SU-DHL-6 (cell line): ENCODE measurements at regions not wholly inside any gene's neighbourhood (a gene's known extent, or its start where the extent isn't known, plus 50 kb on each side); places are given as distances from the start of the nearest gene placed in this dataset.

Source experiments
- H2AFZ ChIP-seq: fragments of 200-600 bp; sonication (generic); 2 replicates; pipeline ENCODE4 v1.6.1; 2014; ENCODE audit warnings: low read depth, mild to moderate bottlenecking, moderate library complexity, mixed read lengths, antibody characterized with exemption, low read length; ENCODE audit not compliant: severe bottlenecking
- H3F3A ChIP-seq: fragments of 200-600 bp; shearing (Covaris generic); 2 replicates; pipeline ENCODE4 v1.6.0; 2016; ENCODE audit warnings: antibody characterized with exemption, mild to moderate bottlenecking; ENCODE audit not compliant: insufficient read depth
- H3K27ac ChIP-seq: fragments of 200-600 bp; sonication (generic); 2 replicates; pipeline ENCODE4 v1.5.1; 2016; ENCODE audit warnings: low read depth, mild to moderate bottlenecking, low read length, moderate library complexity, mixed read lengths
- H3K27me3 ChIP-seq: fragments of 200-600 bp; sonication (generic), shearing (Covaris generic); 2 replicates; pipeline ENCODE4 v1.6.0; 2014; ENCODE audit warnings: mild to moderate bottlenecking, low read length
- H3K36me3 ChIP-seq: fragments of 200-600 bp; sonication (generic); 2 replicates; pipeline ENCODE4 v1.6.1; 2014; ENCODE audit warnings: mild to moderate bottlenecking, low read length, mixed read lengths
- H3K4me2 ChIP-seq: fragments of 300-600, 200-600 bp; shearing (Covaris generic), sonication (generic); 2 replicates; pipeline ENCODE4 v1.6.0; 2014; ENCODE audit warnings: low read length, low read depth, mild to moderate bottlenecking; ENCODE audit not compliant: poor library complexity, severe bottlenecking
- H3K4me3 ChIP-seq: fragments of 200-600 bp; sonication (generic); 2 replicates; pipeline ENCODE4 v1.5.1; 2014; ENCODE audit warnings: antibody characterized with exemption, low read length, mild to moderate bottlenecking, mixed read lengths; ENCODE audit not compliant: insufficient read depth, poor library complexity, severe bottlenecking
- H3K79me2 ChIP-seq: fragments of 200-600 bp; sonication (generic); 2 replicates; pipeline ENCODE4 v1.6.1; 2014; ENCODE audit warnings: mild to moderate bottlenecking, low read length, moderate library complexity; ENCODE audit not compliant: insufficient read depth
- H3K9ac ChIP-seq: fragments of 200-600 bp; sonication (generic); 2 replicates; pipeline ENCODE4 v1.7.0; 2014; ENCODE audit warnings: mild to moderate bottlenecking, low read length
- H3K9me2 ChIP-seq: fragments of 200-600 bp; sonication (generic); replicated peaks from 2 replicates; pipeline ENCODE4 v1.6.1; 2014; ENCODE audit warnings: low read length; ENCODE audit not compliant: insufficient read depth
- H3K9me3 ChIP-seq: fragments of 200-600 bp; sonication (generic); 2 replicates; pipeline ENCODE4 v1.6.1; 2014; ENCODE audit warnings: low read length, mixed read lengths; ENCODE audit not compliant: insufficient read depth
- H4K20me1 ChIP-seq: fragments of 200-600 bp; sonication (generic); 2 replicates; pipeline ENCODE4 v1.6.1; 2014; ENCODE audit warnings: low read depth, mild to moderate bottlenecking, antibody characterized with exemption, low read length, moderate library complexity, mixed read lengths
- CTCF ChIP-seq: fragments of 200-600 bp; sonication (generic); IDR thresholded peaks from one replicate; pipeline ENCODE4 v1.5.1; 2017; ENCODE audit warnings: antibody characterized with exemption, mild to moderate bottlenecking, low read length, moderate library complexity; ENCODE audit not compliant: insufficient read depth, poor library complexity, severe bottlenecking
- EZH2phosphoT487 ChIP-seq: fragments of 200-600 bp; sonication (generic), shearing (Covaris generic); conservative IDR thresholded peaks from 2 replicates; pipeline ENCODE4 v1.6.1; 2018; ENCODE audit warnings: mild to moderate bottlenecking, antibody characterized with exemption, low read length, moderate library complexity, mixed read lengths

- no peaks in the 10 kb centered on the region for H3K79me2 ChIP-seq
- no peaks in the 10 kb centered on the region for H3F3A ChIP-seq
- no peak overlapping the region for H3K4me2 ChIP-seq
- H3K9ac ChIP-seq, result no peak overlapping the region
- H3K9me2 ChIP-seq, result no peaks in the 10 kb centered on the region
- no peaks in the 10 kb centered on the region for H4K20me1 ChIP-seq
- no peak overlapping the region for H3K27ac ChIP-seq
- H3K27me3 ChIP-seq, result no peaks in the 10 kb centered on the region
- no peaks in the 10 kb centered on the region for H3K36me3 ChIP-seq
- no peaks in the 10 kb centered on the region for H3K9me3 ChIP-seq
- no peak for TF ChIP-seq CTCF
- TF ChIP-seq EZH2phosphoT487, result no peak
- H3K4me3 ChIP-seq, result no peak overlapping the region
- no peak overlapping the region for H2AFZ ChIP-seq
Observed at GRCh38 chr4:159871141-159871540, 768.3 kb downstream of the RAPGEF2 start.

GRCh38 chr4:159881158-159881557, 778.3 kb downstream of the RAPGEF2 start:
- no peaks in the 10 kb centered on the region for H3K27me3 ChIP-seq
- no peaks in the 10 kb centered on the region for H3F3A ChIP-seq
- no peaks in the 10 kb centered on the region for H3K9me2 ChIP-seq
- no peak overlapping the region for H3K4me3 ChIP-seq
- no peak overlapping the region for H3K9ac ChIP-seq
- TF ChIP-seq EZH2phosphoT487 (no peak), CTCF (no peak)
- H3K9me3 ChIP-seq, result no peaks in the 10 kb centered on the region
- no peak overlapping the region for H2AFZ ChIP-seq
- H3K27ac ChIP-seq, result no peak overlapping the region
- no peak overlapping the region for H3K4me2 ChIP-seq
- no peaks in the 10 kb centered on the region for H4K20me1 ChIP-seq
- no peaks in the 10 kb centered on the region for H3K36me3 ChIP-seq
- H3K79me2 ChIP-seq, result no peaks in the 10 kb centered on the region

- H2AFZ ChIP-seq, result no peak overlapping the region
- H3F3A ChIP-seq, result no peaks in the 10 kb centered on the region
- H4K20me1 ChIP-seq, result no peaks in the 10 kb centered on the region
- no peaks in the 10 kb centered on the region for H3K27me3 ChIP-seq
- no peak overlapping the region for H3K9ac ChIP-seq
- H3K79me2 ChIP-seq, result no peaks in the 10 kb centered on the region
- H3K9me2 ChIP-seq, result no peaks in the 10 kb centered on the region
- no peak overlapping the region for H3K4me3 ChIP-seq
- TF ChIP-seq CTCF (no peak), EZH2phosphoT487 (no peak)
- H3K4me2 ChIP-seq, result no peak overlapping the region
- no peaks in the 10 kb centered on the region for H3K36me3 ChIP-seq
- no peak overlapping the region for H3K27ac ChIP-seq
- no peaks in the 10 kb centered on the region for H3K9me3 ChIP-seq
Observed at GRCh38 chr4:159884989-159885388, 782.1 kb downstream of the RAPGEF2 start.
